ACC112 (cell line): ENCODE measurements at regions not wholly inside any gene's neighbourhood (a gene's known extent, or its start where the extent isn't known, plus 50 kb on each side); places are given as distances from the start of the nearest gene placed in this dataset.

Source experiments
- H2AFZ ChIP-seq: fragments of 200-600 bp; sonication (generic); one replicate; pipeline ENCODE4 v1.6.0; 2017; ENCODE audit warnings: antibody characterized with exemption, low read length; ENCODE audit not compliant: unreplicated experiment
- H3K27ac ChIP-seq: fragments of 200-600 bp; sonication (generic); 2 replicates; pipeline ENCODE4 v1.5.1; 2014; ENCODE audit warnings: low read depth, mild to moderate bottlenecking, antibody characterized with exemption, low read length, moderate library complexity
- H3K27me3 ChIP-seq: fragments of 200-600 bp; sonication (generic); 2 replicates; pipeline ENCODE4 v1.6.1; 2014; ENCODE audit warnings: mild to moderate bottlenecking, antibody characterized with exemption, low read length, moderate library complexity, mixed read lengths; ENCODE audit not compliant: insufficient read depth
- H3K36me3 ChIP-seq: fragments of 200-600 bp; sonication (generic); 2 replicates; pipeline ENCODE4 v1.6.1; 2016; ENCODE audit warnings: mild to moderate bottlenecking, antibody characterized with exemption, low read length, moderate library complexity, mixed read lengths; ENCODE audit not compliant: insufficient read depth
- H3K4me1 ChIP-seq: fragments of 200-600 bp; sonication (generic); one replicate; pipeline ENCODE4 v1.6.1; 2016; ENCODE audit warnings: low read length, mixed read lengths; ENCODE audit not compliant: insufficient read depth, unreplicated experiment, control insufficient read depth
- H3K4me3 ChIP-seq: fragments of 200-600 bp; sonication (generic); 2 replicates; pipeline ENCODE4 v1.5.1; 2014; ENCODE audit warnings: mild to moderate bottlenecking, low read depth, low read length
- H3K79me2 ChIP-seq: fragments of 200-600 bp; sonication (generic); one replicate; pipeline ENCODE4 v1.6.0; 2016; ENCODE audit warnings: low read length; ENCODE audit not compliant: control insufficient read depth, unreplicated experiment, insufficient read depth

DNA sequence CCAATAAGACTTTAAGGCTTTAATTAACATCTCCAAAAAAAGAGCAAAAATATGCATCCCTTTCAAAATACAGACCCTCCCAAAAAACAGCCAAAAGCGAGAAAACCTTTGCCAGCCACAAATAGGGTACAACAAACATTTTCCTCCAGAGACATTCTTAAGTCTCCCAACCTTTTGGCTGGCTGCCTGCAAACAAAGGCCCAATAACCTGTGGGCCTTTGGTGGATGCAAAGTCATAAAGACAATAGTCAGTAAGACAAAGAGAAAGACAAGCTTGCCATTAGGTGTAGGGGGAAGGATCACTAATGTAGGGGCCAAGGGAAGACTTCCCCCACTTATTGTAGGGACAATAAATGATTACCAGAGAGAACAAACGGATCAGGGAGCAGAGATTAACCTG is 215.5 kb upstream of the ZFP42 start:
- Histone ChIP-seq H3K4me1 (no peaks in the 10 kb centered on the region), H3K27me3 (no peaks in the 10 kb centered on the region), H3K27ac (no peak overlapping the region), H3K4me3 (no peak overlapping the region), H3K36me3 (no peaks in the 10 kb centered on the region), H3K79me2 (no peaks in the 10 kb centered on the region), H2AFZ (no peak overlapping the region)

- H3K4me1 ChIP-seq, result no peaks in the 10 kb centered on the region
- no peak overlapping the region for H3K27ac ChIP-seq
- H3K27me3 ChIP-seq, result no peaks in the 10 kb centered on the region
- H3K36me3 ChIP-seq, result no peaks in the 10 kb centered on the region
- H2AFZ ChIP-seq, result no peak overlapping the region
- H3K79me2 ChIP-seq, result no peaks in the 10 kb centered on the region
- no peak overlapping the region for H3K4me3 ChIP-seq
Measured at GRCh38 chr4:187782286-187782824, 213.2 kb upstream of the ZFP42 start.

- Histone ChIP-seq H3K4me3 (no peak overlapping the region), H3K79me2 (no peaks in the 10 kb centered on the region), H3K36me3 (no peaks in the 10 kb centered on the region), H3K27me3 (no peaks in the 10 kb centered on the region), H3K4me1 (no peaks in the 10 kb centered on the region), H3K27ac (no peak overlapping the region), H2AFZ (no peak overlapping the region)
Measured at GRCh38 chr4:187786190-187786589, 209.4 kb upstream of the ZFP42 start.

DNA sequence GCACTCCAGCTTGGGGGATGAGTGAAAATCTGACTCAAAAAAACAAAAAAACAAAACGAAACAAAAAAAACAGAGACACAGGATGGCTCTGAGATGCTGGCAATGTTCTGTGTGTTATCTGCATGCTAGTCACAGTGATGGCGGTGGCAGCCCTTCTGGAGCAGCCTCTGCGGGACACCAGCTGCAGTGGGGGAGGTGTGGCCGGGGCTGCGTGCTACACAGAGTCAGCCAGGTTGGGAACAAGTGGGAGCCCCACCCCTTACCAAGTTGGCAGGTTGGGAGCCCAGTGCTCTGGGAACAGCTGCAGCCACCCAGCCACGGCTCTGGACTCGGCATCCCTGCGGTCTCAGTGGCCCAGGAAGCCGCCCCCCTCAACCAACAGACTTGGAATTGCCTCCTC is 206.5 kb upstream of the ZFP42 start:
- no peaks in the 10 kb centered on the region for H3K27me3 ChIP-seq
- no peak overlapping the region for H3K4me3 ChIP-seq
- H2AFZ ChIP-seq, result no peak overlapping the region
- H3K79me2 ChIP-seq, result no peaks in the 10 kb centered on the region
- no peaks in the 10 kb centered on the region for H3K4me1 ChIP-seq
- H3K36me3 ChIP-seq, result no peaks in the 10 kb centered on the region
- no peak overlapping the region for H3K27ac ChIP-seq

- Histone ChIP-seq H2AFZ (no peak overlapping the region), H3K4me1 (no peaks in the 10 kb centered on the region), H3K27me3 (no peaks in the 10 kb centered on the region), H3K36me3 (no peaks in the 10 kb centered on the region), H3K27ac (no peak overlapping the region), H3K4me3 (no peak overlapping the region), H3K79me2 (no peaks in the 10 kb centered on the region)
Measured at GRCh38 chr4:187795737-187796136, 199.8 kb upstream of the ZFP42 start.

- H3K27ac ChIP-seq, result no peak overlapping the region
- H3K79me2 ChIP-seq, result no peaks in the 10 kb centered on the region
- no peaks in the 10 kb centered on the region for H3K4me1 ChIP-seq
- no peak overlapping the region for H2AFZ ChIP-seq
- no peaks in the 10 kb centered on the region for H3K27me3 ChIP-seq
- H3K4me3 ChIP-seq, result no peak overlapping the region
- H3K36me3 ChIP-seq, result no peaks in the 10 kb centered on the region
Measured at GRCh38 chr4:187798385-187798784, 197.2 kb upstream of the ZFP42 start.

- Histone ChIP-seq H3K27ac (no peak overlapping the region), H2AFZ (no peak overlapping the region)
Measured at GRCh38 chr4:187799735-187800134, 195.8 kb upstream of the ZFP42 start.

GRCh38 chr4:187811591-187811990 is 184.0 kb upstream of the ZFP42 start:
- Histone ChIP-seq H3K27me3 (no peaks in the 10 kb centered on the region), H3K4me3 (no peak overlapping the region), H2AFZ (no peak overlapping the region), H3K4me1 (no peaks in the 10 kb centered on the region), H3K79me2 (no peaks in the 10 kb centered on the region), H3K27ac (no peak overlapping the region), H3K36me3 (no peaks in the 10 kb centered on the region)

More at GRCh38 chr4:187799735-187800134, 195.8 kb upstream of the ZFP42 start:
- H3K36me3 ChIP-seq, result no peaks in the 10 kb centered on the region
- no peaks in the 10 kb centered on the region for H3K4me1 ChIP-seq
- H3K4me3 ChIP-seq, result no peak overlapping the region
- no peaks in the 10 kb centered on the region for H3K27me3 ChIP-seq
- H3K79me2 ChIP-seq, result no peaks in the 10 kb centered on the region

DNA sequence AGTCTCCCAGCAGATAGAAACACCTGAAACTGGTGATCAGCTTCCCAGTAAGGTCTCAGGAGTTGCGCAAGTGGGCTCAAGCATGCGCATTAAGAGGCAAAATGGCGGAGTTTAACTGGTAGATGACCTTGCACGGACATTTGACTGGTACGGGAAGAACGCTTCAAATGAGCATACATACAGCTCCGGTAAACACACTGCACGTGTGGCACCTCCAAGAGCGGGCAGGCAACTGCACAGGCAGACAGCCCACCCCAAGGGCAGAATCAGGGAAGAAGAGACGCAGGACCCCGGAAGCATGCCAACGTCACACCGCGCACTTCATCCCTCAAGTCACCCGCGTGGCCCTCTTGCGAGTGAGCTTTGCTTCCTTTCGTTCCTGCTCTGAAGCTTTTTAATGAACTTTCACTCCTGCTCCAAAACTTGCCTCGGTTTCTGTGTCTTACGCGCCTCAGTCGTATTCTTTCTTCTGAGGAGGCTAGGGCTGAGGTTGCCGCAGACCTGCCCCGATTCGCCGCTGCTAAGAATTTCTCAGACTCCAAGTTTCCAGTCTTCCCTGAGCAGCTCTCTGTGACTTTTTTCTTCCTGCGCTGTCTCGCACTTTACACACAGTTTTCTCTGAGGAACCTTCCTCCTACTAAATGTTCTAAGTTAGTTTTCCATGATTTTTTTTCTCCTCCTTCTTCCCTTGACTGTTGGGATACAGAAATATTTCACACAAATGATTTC is 180.7 kb upstream of the ZFP42 start:
- Histone ChIP-seq H3K79me2 (no peaks in the 10 kb centered on the region), H3K27me3 (no peaks in the 10 kb centered on the region), H2AFZ (peak overlapping the region; percentile 53), H3K36me3 (no peaks in the 10 kb centered on the region), H3K4me3 (peak overlapping the region; percentile 72), H3K4me1 (no peaks in the 10 kb centered on the region), H3K27ac (peak overlapping the region; percentile 71)

DNA sequence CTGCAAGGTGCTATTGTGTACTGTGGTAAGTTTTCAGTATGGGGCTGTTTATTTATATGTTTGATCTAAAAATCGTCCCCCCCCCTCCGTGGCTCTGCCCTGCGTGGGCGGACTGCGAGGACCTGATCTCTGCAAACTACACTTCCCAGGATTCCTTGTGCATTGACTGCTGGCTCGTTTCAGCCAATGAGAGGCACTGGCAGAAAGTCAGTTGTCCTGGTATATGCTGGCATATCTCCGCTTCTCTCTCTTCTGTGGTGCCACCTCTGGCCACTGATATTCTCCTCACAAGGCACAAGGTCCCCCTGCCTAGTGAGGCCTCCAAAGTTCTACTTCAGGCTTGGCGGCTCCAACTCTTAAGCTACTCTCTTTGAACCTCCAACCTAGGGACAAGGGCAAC is 168.8 kb upstream of the ZFP42 start:
- Histone ChIP-seq H3K36me3 (no peaks in the 10 kb centered on the region), H2AFZ (no peak overlapping the region), H3K4me3 (no peak overlapping the region), H3K27ac (no peak overlapping the region), H3K79me2 (no peaks in the 10 kb centered on the region), H3K27me3 (no peaks in the 10 kb centered on the region), H3K4me1 (no peaks in the 10 kb centered on the region)

DNA sequence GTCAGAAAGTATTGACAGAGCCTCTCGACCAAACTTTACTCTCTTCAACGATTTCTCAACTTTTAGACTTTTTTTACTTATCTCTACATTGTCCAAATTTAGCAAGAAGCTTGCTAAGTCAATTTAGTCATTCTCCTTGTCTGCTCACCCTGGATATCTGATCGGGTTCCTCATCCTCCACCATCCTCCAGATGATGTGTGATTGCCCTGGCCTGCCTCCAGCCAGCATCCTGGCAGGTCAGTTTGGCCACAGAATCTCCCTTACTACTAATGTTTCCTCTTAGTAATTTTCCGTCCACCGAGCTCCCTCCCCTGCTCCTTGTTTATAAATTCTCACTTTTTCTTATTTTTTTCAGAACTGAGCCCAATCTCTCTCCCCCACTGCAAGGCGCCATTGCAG is 167.9 kb upstream of the ZFP42 start:
- H2AFZ ChIP-seq, result no peak overlapping the region
- H3K79me2 ChIP-seq, result no peaks in the 10 kb centered on the region
- no peak overlapping the region for H3K27ac ChIP-seq
- no peaks in the 10 kb centered on the region for H3K4me1 ChIP-seq
- H3K36me3 ChIP-seq, result no peaks in the 10 kb centered on the region
- H3K27me3 ChIP-seq, result no peaks in the 10 kb centered on the region
- H3K4me3 ChIP-seq, result no peak overlapping the region
